Stimulated activated CD4-positive, alpha-beta T cell treated with anti-CD3 and anti-CD28 coated beads, TNF-alpha, amount 100 ng/mL, for 24 hours (primary cell): ENCODE measurements at regions not wholly inside any gene's neighbourhood (a gene's known extent, or its start where the extent isn't known, plus 50 kb on each side); places are given as distances from the start of the nearest gene placed in this dataset.

Experiments
- DNase-seq, 3 experiments: peaks; one replicate each; pipeline ENCODE4 v3.0.0-alpha.2; 2020; ENCODE audit warnings: low read depth in 3 of 3

- DNase-seq: no peak
Observed at GRCh38 chr13:70895599-70895998, 787.3 kb upstream of the KLHL1 start.

GRCh38 chr13:70894258-70894657, 786.0 kb upstream of the KLHL1 start:
- no peak for DNase-seq

- DNase-seq: no peak
Observed at GRCh38 chr13:70893832-70894231, 785.6 kb upstream of the KLHL1 start.

- DNase-seq: no peak
Observed at GRCh38 chr13:70890289-70890688, 782.0 kb upstream of the KLHL1 start.

- no peak for DNase-seq
Observed at GRCh38 chr13:70889163-70889562, 780.9 kb upstream of the KLHL1 start.

GRCh38 chr13:70884196-70884595, 775.9 kb upstream of the KLHL1 start:
- no peak for DNase-seq

- no peak for DNase-seq
Observed at GRCh38 chr13:70874636-70875035, 766.4 kb upstream of the KLHL1 start.

GRCh38 chr13:70864731-70865130, 756.5 kb upstream of the KLHL1 start:
- DNase-seq: no peak

- no peak for DNase-seq
Observed at GRCh38 chr13:70856711-70857110, 748.5 kb upstream of the KLHL1 start.

GRCh38 chr13:70856025-70856424, 747.8 kb upstream of the KLHL1 start:
- DNase-seq: no peak

GRCh38 chr13:70849222-70849621, 741.0 kb upstream of the KLHL1 start:
- DNase-seq: no peak

GRCh38 chr13:70844391-70845108, 736.3 kb upstream of the KLHL1 start:
- DNase-seq: no peak

- no peak for DNase-seq
Observed at GRCh38 chr13:70842062-70842644, 733.9 kb upstream of the KLHL1 start.

GRCh38 chr13:70841240-70842061, 733.2 kb upstream of the KLHL1 start:
- no peak for DNase-seq

GRCh38 chr13:70835371-70835770, 727.1 kb upstream of the KLHL1 start:
- no peak for DNase-seq

GRCh38 chr13:70829748-70830147, 721.5 kb upstream of the KLHL1 start:
- DNase-seq: no peak

- no peak for DNase-seq
Observed at GRCh38 chr13:70817576-70817975, 709.3 kb upstream of the KLHL1 start.

GRCh38 chr13:70816853-70817252, 708.6 kb upstream of the KLHL1 start:
- DNase-seq: no peak

- no peak for DNase-seq
Observed at GRCh38 chr13:70814684-70815083, 706.4 kb upstream of the KLHL1 start.

GRCh38 chr13:70812481-70812880, 704.2 kb upstream of the KLHL1 start:
- no peak for DNase-seq

- no peak for DNase-seq
Observed at GRCh38 chr13:70809588-70809987, 701.3 kb upstream of the KLHL1 start.

- no peak for DNase-seq
Observed at GRCh38 chr13:70798385-70798784, 690.1 kb upstream of the KLHL1 start.

- DNase-seq: no peak
Observed at GRCh38 chr13:70795484-70795883, 687.2 kb upstream of the KLHL1 start.
